ENCODE measurements at regions not wholly inside any gene's neighbourhood (a gene's known extent, or its start where the extent isn't known, plus 50 kb on each side); places are given as distances from the start of the nearest gene placed in this dataset.

GRCh38 chr9:18124760-18125159 lies 349.2 kb upstream of the ADAMTSL1 start:
- no CpG with 5 or more reads among the region's 1 CpG for WGBS (ENCODE audit: insufficient coverage)
- Histone ChIP-seq H3K27ac (ENCODE audit: low read length in 2 of 2) (no peak overlapping the region), H3K9me3 (ENCODE audit: control extremely low read depth in 1 of 3, control insufficient read depth in 2 of 3, insufficient read depth in 1 of 3, low read length in 2 of 3) (no peaks in the 10 kb centered on the region), H3K4me2 (replicated peaks; ENCODE audit: low read depth, low read length, poor library complexity, severe bottlenecking) (no peak overlapping the region), H3K36me3 (replicated peaks in 1 of 2; ENCODE audit: control extremely low read depth in 1 of 2, control insufficient read depth in 1 of 2, extremely low read depth in 1 of 2, insufficient read depth in 2 of 2, low read length in 1 of 2) (no peaks in the 10 kb centered on the region), H3K4me1 (ENCODE audit: control insufficient read depth in 2 of 2, insufficient read depth in 2 of 2, low read length in 2 of 2) (no peaks in the 10 kb centered on the region), H3K27me3 (replicated peaks in 1 of 4; ENCODE audit: control extremely low read depth in 1 of 4, control insufficient read depth in 3 of 4, insufficient read depth in 4 of 4, low read length in 3 of 4) (no peaks in the 10 kb centered on the region), H3K79me2 (ENCODE audit: control insufficient read depth, insufficient read depth, low read length) (no peaks in the 10 kb centered on the region), H2AFZ (ENCODE audit: insufficient read depth, low read depth, low read length, poor library complexity, severe bottlenecking) (no peak overlapping the region), H3K4me3 (ENCODE audit: control extremely low read depth in 1 of 5, extremely low read depth in 1 of 5, insufficient read depth in 1 of 5, low read depth in 2 of 5, low read length in 4 of 5) (no peak overlapping the region), H4K20me1 (ENCODE audit: control insufficient read depth, insufficient read depth, low read length, poor library complexity, severe bottlenecking) (no peaks in the 10 kb centered on the region), H3K9ac (ENCODE audit: low read length) (no peak overlapping the region)
- Mint-ChIP-seq H3K9me3 (ENCODE audit: insufficient read depth) (no peaks in the 10 kb centered on the region), H3K27ac (no peak overlapping the region), H3K4me1 (no peaks in the 10 kb centered on the region), H3K4me3 (no peak overlapping the region), H3K27me3 (no peaks in the 10 kb centered on the region)
- DNase-seq, result no peak
- ChIA-PET CTCF (no interaction called here), POLR2A (no interaction called here)
- intact Hi-C loops (cut with micrococcal nuclease), result no loop called here
- TF ChIP-seq EZH2 (IDR thresholded peaks at IDR 0.05; ENCODE audit: borderline replicate concordance, insufficient read depth, low read depth, low read length, poor library complexity, severe bottlenecking), result no peak
- TF ChIP-seq, protein P1, sequence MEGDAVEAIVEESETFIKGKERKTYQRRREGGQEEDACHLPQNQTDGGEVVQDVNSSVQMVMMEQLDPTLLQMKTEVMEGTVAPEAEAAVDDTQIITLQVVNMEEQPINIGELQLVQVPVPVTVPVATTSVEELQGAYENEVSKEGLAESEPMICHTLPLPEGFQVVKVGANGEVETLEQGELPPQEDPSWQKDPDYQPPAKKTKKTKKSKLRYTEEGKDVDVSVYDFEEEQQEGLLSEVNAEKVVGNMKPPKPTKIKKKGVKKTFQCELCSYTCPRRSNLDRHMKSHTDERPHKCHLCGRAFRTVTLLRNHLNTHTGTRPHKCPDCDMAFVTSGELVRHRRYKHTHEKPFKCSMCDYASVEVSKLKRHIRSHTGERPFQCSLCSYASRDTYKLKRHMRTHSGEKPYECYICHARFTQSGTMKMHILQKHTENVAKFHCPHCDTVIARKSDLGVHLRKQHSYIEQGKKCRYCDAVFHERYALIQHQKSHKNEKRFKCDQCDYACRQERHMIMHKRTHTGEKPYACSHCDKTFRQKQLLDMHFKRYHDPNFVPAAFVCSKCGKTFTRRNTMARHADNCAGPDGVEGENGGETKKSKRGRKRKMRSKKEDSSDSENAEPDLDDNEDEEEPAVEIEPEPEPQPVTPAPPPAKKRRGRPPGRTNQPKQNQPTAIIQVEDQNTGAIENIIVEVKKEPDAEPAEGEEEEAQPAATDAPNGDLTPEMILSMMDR (IDR thresholded peaks at IDR 0.05), result no peak
- ATAC-seq (ENCODE audit: low read depth), result no peak

DNA sequence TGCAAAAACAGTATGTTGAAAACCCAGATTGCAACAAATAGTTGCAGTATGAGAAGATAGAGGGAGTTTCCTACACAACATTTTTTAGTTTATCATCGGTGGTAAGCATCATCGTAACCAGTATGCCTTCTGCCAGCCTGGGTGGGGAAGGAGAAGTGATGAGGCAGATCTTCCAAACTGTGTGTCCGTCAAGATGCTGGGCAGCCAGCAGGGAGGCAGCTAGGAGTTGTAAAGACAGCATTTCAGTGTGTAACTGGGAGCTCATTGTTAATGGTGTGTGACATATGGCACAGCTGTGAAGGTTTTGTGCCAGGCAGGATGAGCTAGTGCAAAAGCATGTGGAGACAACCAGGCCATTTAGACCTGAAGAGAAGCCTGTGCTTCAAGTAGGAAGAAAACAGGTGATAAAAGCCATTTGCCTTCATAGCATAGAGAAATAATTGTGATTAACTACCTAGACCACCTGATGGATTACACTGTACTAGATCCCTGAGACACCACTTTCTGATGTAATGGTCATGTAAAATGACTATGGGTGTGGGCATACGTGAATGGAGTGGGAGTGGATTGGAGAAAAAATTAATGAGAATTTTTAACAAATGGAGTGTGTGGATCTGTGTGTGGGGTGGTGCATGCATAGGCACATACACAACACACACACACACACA lies 347.0 kb upstream of the ADAMTSL1 start:
- intact Hi-C loops (cut with micrococcal nuclease), result no loop called here

More for the DNA sequence above, 347.0 kb upstream of the ADAMTSL1 start:
- Histone ChIP-seq H3K9me3 (ENCODE audit: control extremely low read depth in 1 of 3, control insufficient read depth in 2 of 3, insufficient read depth in 1 of 3, low read length in 2 of 3) (no peaks in the 10 kb centered on the region), H3K4me3 (ENCODE audit: control extremely low read depth in 1 of 5, extremely low read depth in 1 of 5, insufficient read depth in 1 of 5, low read depth in 2 of 5, low read length in 4 of 5) (no peak overlapping the region), H3K4me2 (replicated peaks; ENCODE audit: low read depth, low read length, poor library complexity, severe bottlenecking) (no peak overlapping the region), H3K27me3 (replicated peaks in 1 of 4; ENCODE audit: control extremely low read depth in 1 of 4, control insufficient read depth in 3 of 4, insufficient read depth in 4 of 4, low read length in 3 of 4) (no peaks in the 10 kb centered on the region), H3K79me2 (ENCODE audit: control insufficient read depth, insufficient read depth, low read length) (no peaks in the 10 kb centered on the region), H3K36me3 (replicated peaks in 1 of 2; ENCODE audit: control extremely low read depth in 1 of 2, control insufficient read depth in 1 of 2, extremely low read depth in 1 of 2, insufficient read depth in 2 of 2, low read length in 1 of 2) (no peaks in the 10 kb centered on the region), H3K27ac (ENCODE audit: low read length in 2 of 2) (no peak overlapping the region), H4K20me1 (ENCODE audit: control insufficient read depth, insufficient read depth, low read length, poor library complexity, severe bottlenecking) (no peaks in the 10 kb centered on the region), H3K9ac (ENCODE audit: low read length) (no peak overlapping the region), H3K4me1 (ENCODE audit: control insufficient read depth in 2 of 2, insufficient read depth in 2 of 2, low read length in 2 of 2) (no peaks in the 10 kb centered on the region), H2AFZ (ENCODE audit: insufficient read depth, low read depth, low read length, poor library complexity, severe bottlenecking) (no peak overlapping the region)
- H3K9me3 Mint-ChIP-seq (ENCODE audit: insufficient read depth), result no peaks in the 10 kb centered on the region
- no peak for TF ChIP-seq EZH2 (IDR thresholded peaks at IDR 0.05; ENCODE audit: borderline replicate concordance, insufficient read depth, low read depth, low read length, poor library complexity, severe bottlenecking)
- TF ChIP-seq, protein P1 (IDR thresholded peaks at IDR 0.05), result no peak
- H3K27me3 Mint-ChIP-seq, result no peaks in the 10 kb centered on the region
- ChIA-PET POLR2A (no interaction called here), CTCF (no interaction called here)
- ATAC-seq (ENCODE audit: low read depth) (no peak), DNase-seq (no peak)
- 96% methylated on average over 3 of the region's 4 CpGs for WGBS (ENCODE audit: insufficient coverage)
- H3K27ac Mint-ChIP-seq, result no peak overlapping the region
- H3K4me3 Mint-ChIP-seq, result no peak overlapping the region
- no peaks in the 10 kb centered on the region for H3K4me1 Mint-ChIP-seq

Data from B cell (primary cell).